GM12875 (cell line): ENCODE measurements at regions not wholly inside any gene's neighbourhood (a gene's known extent, or its start where the extent isn't known, plus 50 kb on each side); places are given as distances from the start of the nearest gene placed in this dataset.
"Not testable (repeated sequence)": the region's sequence is repeated elsewhere in the genome, so short reads cannot be mapped to it uniquely, and the experiment has no call there.

Experiments
- H3K4me3 ChIP-seq: one replicate; pipeline ENCODE4 v1.5.1; 2011; ENCODE audit warnings: low read depth, low read length, control low read depth
- TF ChIP-seq, protein P1 (sequence below): IDR thresholded peaks from 2 replicates; pipeline ENCODE4 v1.5.1; 2011; ENCODE audit warnings: low read depth, mild to moderate bottlenecking, control low read depth, inconsistent platforms, low read length, moderate library complexity, borderline replicate concordance; ENCODE audit not compliant: insufficient read depth

DNA sequence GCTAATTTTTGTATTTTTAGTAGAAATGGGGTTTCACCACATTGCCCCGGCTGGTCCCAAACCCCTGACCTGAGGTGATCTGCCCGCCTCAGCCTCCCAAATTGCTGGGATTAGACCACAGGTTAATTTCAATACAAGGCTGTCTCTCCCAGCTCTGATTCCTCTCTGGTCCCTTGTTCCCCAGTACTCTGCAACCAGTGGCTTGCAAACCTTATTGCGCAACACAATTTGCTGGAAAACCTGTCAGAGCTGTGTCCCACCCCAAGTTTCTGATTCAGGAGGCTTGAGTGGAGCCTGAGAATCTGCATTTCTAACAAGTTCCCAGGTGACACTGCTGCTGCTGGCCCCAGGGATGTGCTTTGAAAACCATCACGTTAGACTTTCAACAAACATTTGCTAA, 96.2 kb upstream of the SRSF6 start:
- TF ChIP-seq, protein P1, sequence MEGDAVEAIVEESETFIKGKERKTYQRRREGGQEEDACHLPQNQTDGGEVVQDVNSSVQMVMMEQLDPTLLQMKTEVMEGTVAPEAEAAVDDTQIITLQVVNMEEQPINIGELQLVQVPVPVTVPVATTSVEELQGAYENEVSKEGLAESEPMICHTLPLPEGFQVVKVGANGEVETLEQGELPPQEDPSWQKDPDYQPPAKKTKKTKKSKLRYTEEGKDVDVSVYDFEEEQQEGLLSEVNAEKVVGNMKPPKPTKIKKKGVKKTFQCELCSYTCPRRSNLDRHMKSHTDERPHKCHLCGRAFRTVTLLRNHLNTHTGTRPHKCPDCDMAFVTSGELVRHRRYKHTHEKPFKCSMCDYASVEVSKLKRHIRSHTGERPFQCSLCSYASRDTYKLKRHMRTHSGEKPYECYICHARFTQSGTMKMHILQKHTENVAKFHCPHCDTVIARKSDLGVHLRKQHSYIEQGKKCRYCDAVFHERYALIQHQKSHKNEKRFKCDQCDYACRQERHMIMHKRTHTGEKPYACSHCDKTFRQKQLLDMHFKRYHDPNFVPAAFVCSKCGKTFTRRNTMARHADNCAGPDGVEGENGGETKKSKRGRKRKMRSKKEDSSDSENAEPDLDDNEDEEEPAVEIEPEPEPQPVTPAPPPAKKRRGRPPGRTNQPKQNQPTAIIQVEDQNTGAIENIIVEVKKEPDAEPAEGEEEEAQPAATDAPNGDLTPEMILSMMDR = no peak
- H3K4me3 ChIP-seq = no peak overlapping the region

- no peak overlapping the region for H3K4me3 ChIP-seq
- TF ChIP-seq, protein P1 = no peak
Measured at GRCh38 chr20:43360016-43360415, 97.7 kb upstream of the SRSF6 start.

GRCh38 chr20:43358811-43359210, 98.9 kb upstream of the SRSF6 start:
- TF ChIP-seq, protein P1 = no peak
- no peak overlapping the region for H3K4me3 ChIP-seq

GRCh38 chr20:43357352-43357751, 100.3 kb upstream of the SRSF6 start:
- TF ChIP-seq, protein P1 = no peak
- no peak overlapping the region for H3K4me3 ChIP-seq

GRCh38 chr20:43355610-43356009, 102.1 kb upstream of the SRSF6 start:
- TF ChIP-seq, protein P1 = no peak
- H3K4me3 ChIP-seq = no peak overlapping the region

GRCh38 chr20:43352996-43353395, 104.7 kb upstream of the SRSF6 start:
- no peak overlapping the region for H3K4me3 ChIP-seq
- TF ChIP-seq, protein P1 = no peak

DNA sequence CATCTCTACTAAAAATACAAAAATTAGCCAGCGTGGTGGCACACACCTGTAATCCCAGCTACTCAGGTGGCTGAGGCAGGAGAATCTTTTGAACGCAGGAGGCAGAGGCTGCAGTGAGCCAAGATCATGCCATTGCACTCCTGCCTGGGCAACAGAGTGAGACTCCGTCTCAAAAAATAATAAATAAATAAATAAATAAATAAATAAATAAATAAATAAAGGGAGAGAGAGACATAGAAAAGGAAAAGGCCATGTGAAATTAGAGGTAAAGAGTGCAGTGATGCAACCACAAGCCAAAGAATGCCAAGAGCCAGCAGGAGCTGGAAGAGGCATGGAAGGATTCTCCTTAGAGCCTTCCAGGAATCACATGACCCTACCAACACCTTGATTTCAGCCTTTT, 107.0 kb upstream of the SRSF6 start:
- not testable (repeated sequence) for H3K4me3 ChIP-seq

- H3K4me3 ChIP-seq = no peak overlapping the region
- TF ChIP-seq, protein P1 = no peak
Measured at GRCh38 chr20:43349841-43350240, 107.9 kb upstream of the SRSF6 start.

- H3K4me3 ChIP-seq = not testable (repeated sequence)
Measured at GRCh38 chr20:43347839-43348238, 109.9 kb upstream of the SRSF6 start.
